Right cardiac atrium (tissue), 5 donors: ENCODE measurements at regions not wholly inside any gene's neighbourhood (a gene's known extent, or its start where the extent isn't known, plus 50 kb on each side); places are given as distances from the start of the nearest gene placed in this dataset.

Source experiments
- ATAC-seq, 2 donors: fragments of 200-7000 bp; cut with Tn5 transposase; one replicate each; pipeline versions ENCODE4 v1.8.0 to v1.9.1; 2020; ENCODE audit warnings: moderate library complexity in 2 of 2, mild to moderate bottlenecking in 1 of 2
- DNase-seq, 3 donors: peaks; one replicate each; pipeline ENCODE4 v3.0.0-alpha.2; 2020
- H3K27ac ChIP-seq: one replicate; pipeline ENCODE4 v1.5.1; 2013; ENCODE audit warnings: mild to moderate bottlenecking, low read length, control low read depth, moderate library complexity
- H3K27me3 ChIP-seq: one replicate; pipeline ENCODE4 v1.6.1; 2013; ENCODE audit not compliant: control insufficient read depth, insufficient read depth
- H3K4me1 ChIP-seq: one replicate; pipeline ENCODE4 v1.6.1; 2013; ENCODE audit warnings: low read length; ENCODE audit not compliant: control insufficient read depth, insufficient read depth
- H3K4me3 ChIP-seq: one replicate; pipeline ENCODE4 v1.5.1; 2013; ENCODE audit warnings: low read length, control low read depth
- H3K9me3 ChIP-seq: one replicate; pipeline ENCODE4 v1.6.1; 2013; ENCODE audit warnings: low read length; ENCODE audit not compliant: control insufficient read depth
- WGBS: extraction: QIAGEN DNeasy Blood & Tissue Kit; methylation state at CpG from one replicate; pipeline ENCODE4 v1.1.7; 2013; 5-methylcytosine and 5-hydroxymethylcytosine counted together
- intact Hi-C, 4 donors: fragments of 100-400 bp; cut with DNase I; formaldehyde crosslinking; loops; one replicate each; pipeline versions ENCODE4 v1.11.0 to v1.14.0; 2022 to 2023
- donor health status: healthy with polysubstance abuse.
- donor health status: DM: no; HTN: yes; CAD: no.
- donor health status: DM: no; HTN: no; CAD: no.
- donor health status: DM: no; HTN: yes; CAD: no; lungs with severe emphysema.
- donor health status: DM: yes; HTN: yes; CAD: no.

GRCh38 chr1:112800289-112800688, 85.2 kb upstream of the PPM1J start:
- H3K4me3 ChIP-seq = no peak overlapping the region
- WGBS = 44% methylated on average over 2 of the region's 2 CpGs
- intact Hi-C loops = loop anchor here in 3 of 4 donors (5.0 to 10.0 kb wide), 3 partner anchors 83 to 245 kb away; partner anchors contain the start of gene PPM1J (in 2 of the 3)
- no peaks in the 10 kb centered on the region for H3K4me1 ChIP-seq
- H3K9me3 ChIP-seq = no peaks in the 10 kb centered on the region
- no peak overlapping the region for H3K27ac ChIP-seq
- H3K27me3 ChIP-seq = no peaks in the 10 kb centered on the region
- ATAC-seq (no peak), DNase-seq (no peak)

DNA sequence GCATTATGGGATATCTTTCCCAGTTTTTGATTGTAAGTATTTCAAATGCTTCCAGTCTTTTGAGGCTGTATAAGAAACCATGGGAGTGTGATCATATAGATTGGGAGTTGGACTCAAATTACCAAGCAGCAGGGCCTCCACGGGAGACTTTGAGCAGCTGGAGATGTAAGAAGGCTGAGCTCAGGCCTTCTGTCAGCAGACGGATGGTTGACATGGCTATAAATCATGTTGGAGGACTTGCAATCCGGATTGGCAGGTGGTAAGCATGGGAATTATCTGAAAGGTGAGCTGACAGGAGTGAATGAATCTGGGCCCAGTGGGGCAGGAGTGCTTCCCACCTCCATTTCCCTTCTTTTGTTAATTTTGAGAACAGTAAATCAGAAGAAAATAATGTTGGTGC, 83.2 kb upstream of the PPM1J start:
- intact Hi-C loops = no loop called here
- Histone ChIP-seq H3K27ac (no peak overlapping the region), H3K9me3 (no peaks in the 10 kb centered on the region), H3K27me3 (no peaks in the 10 kb centered on the region), H3K4me3 (no peak overlapping the region), H3K4me1 (no peaks in the 10 kb centered on the region)
- ATAC-seq = no peak
- WGBS = 81% methylated on average over 3 of the region's 3 CpGs
- DNase-seq = no peak

- H3K4me3 ChIP-seq = no peak overlapping the region
- no peak overlapping the region for H3K27ac ChIP-seq
- intact Hi-C loops = no loop called here
- DNase-seq (no peak), ATAC-seq (no peak)
- 81% methylated on average over 2 of the region's 2 CpGs for WGBS
- no peaks in the 10 kb centered on the region for H3K9me3 ChIP-seq
- no peaks in the 10 kb centered on the region for H3K27me3 ChIP-seq
- H3K4me1 ChIP-seq = no peaks in the 10 kb centered on the region
Observed at GRCh38 chr1:112797224-112797623, 82.1 kb upstream of the PPM1J start.

DNA sequence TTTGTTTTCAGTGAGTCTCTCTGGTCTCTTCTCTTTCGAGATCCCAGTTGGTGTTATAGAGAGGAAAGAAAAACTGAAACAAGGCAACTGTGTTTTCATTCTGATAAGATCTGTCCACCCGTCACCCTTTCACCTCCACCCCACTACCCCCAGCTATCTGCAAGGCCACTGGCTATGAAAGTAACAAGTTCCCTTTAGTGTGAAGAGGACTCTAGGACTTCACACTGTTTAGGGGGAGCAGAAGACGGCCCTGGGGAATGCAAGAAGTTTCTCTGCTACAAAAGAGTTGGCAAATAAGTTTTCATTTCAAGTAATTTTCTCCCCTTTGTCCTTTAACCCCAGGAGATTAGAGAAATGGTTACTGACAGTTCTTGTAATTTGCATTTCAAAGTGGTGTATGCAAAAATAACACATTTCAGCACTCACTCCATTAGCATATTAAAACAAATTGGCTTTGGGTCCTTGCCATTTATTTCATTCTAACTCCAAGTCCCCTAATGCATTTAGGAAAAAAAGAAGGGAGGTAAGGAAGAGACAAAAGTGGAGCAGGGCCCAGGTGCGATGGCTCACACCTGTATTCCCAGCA, 79.6 kb upstream of the PPM1J start:
- Histone ChIP-seq H3K4me1 (no peaks in the 10 kb centered on the region), H3K9me3 (no peaks in the 10 kb centered on the region), H3K4me3 (no peak overlapping the region), H3K27me3 (no peaks in the 10 kb centered on the region), H3K27ac (no peak overlapping the region)
- ATAC-seq (no peak), DNase-seq (no peak)
- intact Hi-C loops = no loop called here
- 74% methylated on average over 4 of the region's 4 CpGs for WGBS

GRCh38 chr1:112793631-112794565, 78.8 kb upstream of the PPM1J start:
- no peak overlapping the region for H3K27ac ChIP-seq
- ATAC-seq (no peak), DNase-seq (no peak)
- intact Hi-C loops = no loop called here
- H3K4me1 ChIP-seq = no peaks in the 10 kb centered on the region
- no peaks in the 10 kb centered on the region for H3K9me3 ChIP-seq
- WGBS = 73% methylated on average over 10 of the region's 10 CpGs
- H3K27me3 ChIP-seq = no peaks in the 10 kb centered on the region
- no peak overlapping the region for H3K4me3 ChIP-seq

DNA sequence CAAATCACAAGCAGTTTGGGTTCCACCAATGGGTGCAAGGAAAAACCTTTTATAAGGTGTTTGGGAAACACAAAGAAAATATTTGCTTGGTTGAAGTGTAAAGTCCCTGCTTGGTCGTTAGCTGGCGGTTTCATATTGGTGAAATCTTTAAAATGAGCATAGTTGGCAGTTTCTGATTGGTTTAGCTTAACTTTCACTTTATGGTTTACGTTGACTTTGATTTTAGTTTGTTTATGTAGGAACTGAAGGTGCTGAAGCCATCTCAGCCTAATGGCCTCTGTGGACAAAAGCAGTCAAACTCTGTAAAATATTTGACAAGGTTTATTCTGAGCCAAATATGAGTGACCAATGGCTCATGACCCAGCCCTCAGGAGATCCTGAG, 76.6 kb upstream of the PPM1J start:
- H3K4me1 ChIP-seq = no peaks in the 10 kb centered on the region
- H3K9me3 ChIP-seq = no peaks in the 10 kb centered on the region
- DNase-seq (no peak), ATAC-seq (no peak)
- intact Hi-C loops = no loop called here
- no peak overlapping the region for H3K4me3 ChIP-seq
- H3K27ac ChIP-seq = no peak overlapping the region
- WGBS = 79% methylated on average over 3 of the region's 3 CpGs
- no peaks in the 10 kb centered on the region for H3K27me3 ChIP-seq

DNA sequence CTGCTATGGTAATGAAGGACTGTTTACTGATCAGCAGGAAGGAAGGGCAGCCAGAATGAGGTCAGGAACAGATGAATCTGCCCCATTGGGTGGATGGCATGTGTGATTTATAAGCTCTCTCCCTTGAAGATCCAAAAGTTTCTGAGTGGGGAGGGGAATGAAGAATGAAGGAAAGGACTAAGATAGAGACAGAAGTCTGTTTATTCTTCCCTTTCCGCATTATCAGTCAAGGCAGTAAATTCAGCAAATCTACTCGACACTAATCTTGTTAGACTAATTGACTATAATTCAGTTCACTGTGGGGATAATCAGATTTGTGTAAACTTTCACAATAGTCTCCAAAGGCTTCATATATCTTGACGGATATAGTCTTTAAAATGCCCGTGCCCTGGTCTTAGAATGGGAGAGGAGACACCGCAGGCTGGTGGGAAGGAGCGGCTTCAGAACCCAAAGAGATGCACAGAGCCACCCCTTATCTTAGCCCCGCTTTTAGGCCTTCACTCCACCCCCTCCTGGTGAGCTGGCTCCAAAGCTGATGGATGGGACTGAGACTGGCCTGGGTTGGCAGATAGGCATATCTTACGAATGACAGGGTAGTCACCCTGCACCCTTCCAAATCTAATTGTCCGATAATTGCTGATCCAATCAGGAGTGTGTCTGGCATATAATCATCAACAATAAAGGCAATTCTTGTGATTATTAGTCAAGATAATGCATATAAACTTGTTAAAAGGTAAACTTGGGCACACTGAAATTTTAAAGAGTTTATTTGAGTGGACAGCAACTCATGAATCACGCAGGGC, 76.0 kb upstream of the PPM1J start:
- Histone ChIP-seq H3K27me3 (no peaks in the 10 kb centered on the region), H3K27ac (no peak overlapping the region), H3K4me3 (no peak overlapping the region), H3K9me3 (no peaks in the 10 kb centered on the region), H3K4me1 (no peaks in the 10 kb centered on the region)
- ATAC-seq (no peak), DNase-seq (no peak)
- WGBS = 72% methylated on average over 10 of the region's 10 CpGs
- intact Hi-C loops = no loop called here

DNA sequence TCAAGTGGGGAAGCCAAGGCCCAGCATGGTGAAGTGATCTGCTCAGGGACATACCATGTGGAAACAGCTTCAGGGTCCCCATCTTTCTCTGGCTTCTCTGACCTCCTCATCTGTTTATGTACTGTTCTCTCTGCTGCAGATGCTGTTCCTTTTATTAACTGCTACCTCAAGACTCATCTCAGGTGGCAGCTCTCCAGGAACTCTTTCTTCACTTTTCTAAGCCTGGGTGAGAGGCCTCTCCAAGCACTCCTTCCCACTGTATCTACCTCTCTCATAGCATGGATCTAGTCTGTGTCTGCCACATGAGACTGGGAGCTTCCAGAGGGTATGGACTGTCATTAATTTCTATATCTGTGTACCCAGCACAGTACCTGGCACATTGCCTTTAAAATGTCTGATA, 73.4 kb upstream of the PPM1J start:
- DNase-seq = no peak
- Histone ChIP-seq H3K9me3 (no peaks in the 10 kb centered on the region), H3K27me3 (no peaks in the 10 kb centered on the region), H3K27ac (no peak overlapping the region), H3K4me3 (no peak overlapping the region), H3K4me1 (no peaks in the 10 kb centered on the region)
- no peak for ATAC-seq
- intact Hi-C loops = no loop called here

GRCh38 chr1:112788054-112788453, 72.9 kb upstream of the PPM1J start:
- Histone ChIP-seq H3K4me1 (no peaks in the 10 kb centered on the region), H3K4me3 (no peak overlapping the region), H3K27ac (no peak overlapping the region), H3K27me3 (no peaks in the 10 kb centered on the region), H3K9me3 (no peaks in the 10 kb centered on the region)
- DNase-seq = no peak
- WGBS = 82% methylated on average over 2 of the region's 2 CpGs
- intact Hi-C loops = no loop called here
- no peak for ATAC-seq

- no peaks in the 10 kb centered on the region for H3K4me1 ChIP-seq
- H3K9me3 ChIP-seq = no peaks in the 10 kb centered on the region
- H3K27ac ChIP-seq = no peak overlapping the region
- H3K4me3 ChIP-seq = no peak overlapping the region
- no peak for DNase-seq
- H3K27me3 ChIP-seq = no peaks in the 10 kb centered on the region
- intact Hi-C loops = no loop called here
- ATAC-seq = no peak
Observed at GRCh38 chr1:112783059-112783458, 67.9 kb upstream of the PPM1J start.
